Muscle layer of colon (tissue), 2 donors: ENCODE measurements at regions not wholly inside any gene's neighbourhood (a gene's known extent, or its start where the extent isn't known, plus 50 kb on each side); places are given as distances from the start of the nearest gene placed in this dataset.

Experiments used
- H3K27ac ChIP-seq: one replicate; pipeline ENCODE4 v1.7.0; 2013; ENCODE audit warnings: low read depth, mild to moderate bottlenecking, low read length, moderate library complexity
- H3K27me3 ChIP-seq, 2 donors: one replicate each; pipeline ENCODE4 v1.7.0; 2013; ENCODE audit warnings: low read length in 2 of 2, mild to moderate bottlenecking in 2 of 2; ENCODE audit not compliant: insufficient read depth in 2 of 2, control insufficient read depth in 1 of 2
- H3K36me3 ChIP-seq: one replicate; pipeline ENCODE4 v1.7.0; 2013; ENCODE audit warnings: mild to moderate bottlenecking, low read length; ENCODE audit not compliant: insufficient read depth
- H3K4me1 ChIP-seq: one replicate; pipeline ENCODE4 v1.7.0; 2013; ENCODE audit warnings: mild to moderate bottlenecking, low read length; ENCODE audit not compliant: insufficient read depth
- H3K4me3 ChIP-seq, 2 donors: one replicate each; pipeline ENCODE4 v1.7.0; 2013; ENCODE audit warnings: low read length in 2 of 2, low read depth in 1 of 2, mild to moderate bottlenecking in 1 of 2, moderate library complexity in 1 of 2
- H3K9ac ChIP-seq: one replicate; pipeline ENCODE4 v1.7.0; 2013; ENCODE audit warnings: low read length
- H3K9me3 ChIP-seq: one replicate; pipeline ENCODE4 v1.7.0; 2013; ENCODE audit warnings: mild to moderate bottlenecking, low read length
- donor health status: abdominal sarcoma.
- donor health status: Adenocarcinoma of cecum.

DNA sequence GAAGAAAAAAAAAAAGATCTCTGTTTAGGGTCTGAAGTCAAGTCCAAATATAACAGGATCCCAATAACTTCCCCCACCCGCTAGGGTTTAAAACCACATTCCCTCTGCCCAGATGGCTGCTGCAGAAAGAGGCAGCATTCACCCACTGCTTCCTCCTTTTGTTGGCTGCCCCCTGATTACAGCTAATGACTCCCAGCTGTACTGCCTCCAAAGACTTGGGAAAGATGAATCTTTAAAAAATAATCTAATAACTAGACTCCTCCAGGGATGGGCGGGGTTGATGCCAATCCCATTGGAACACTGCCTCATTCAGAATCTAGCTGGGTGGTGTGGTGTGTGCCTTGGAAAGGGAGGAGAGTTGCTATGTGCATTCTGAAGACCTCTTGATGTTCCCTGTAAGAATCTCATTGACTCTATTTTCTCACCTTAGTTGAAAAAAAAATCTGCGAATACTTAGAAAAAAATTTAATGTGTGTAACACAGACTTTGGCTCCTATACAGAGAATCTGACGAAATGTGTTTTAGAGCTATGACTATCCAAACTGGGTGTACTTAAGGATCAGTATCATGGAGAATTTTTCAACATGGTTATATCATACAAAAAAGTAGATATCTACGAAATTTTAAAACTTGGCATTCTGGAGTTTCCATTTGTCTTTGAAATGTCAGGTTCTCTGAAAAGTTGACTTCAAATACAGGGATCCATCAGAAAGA lies 174.0 kb downstream of the RNF144B start:
- H3K4me1 ChIP-seq = no peaks in the 10 kb centered on the region
- no peaks in the 10 kb centered on the region for H3K36me3 ChIP-seq
- H3K4me3 ChIP-seq = no peak overlapping the region
- no peak overlapping the region for H3K9ac ChIP-seq
- H3K9me3 ChIP-seq = no peaks in the 10 kb centered on the region
- H3K27me3 ChIP-seq = no peaks in the 10 kb centered on the region
- no peak overlapping the region for H3K27ac ChIP-seq

DNA sequence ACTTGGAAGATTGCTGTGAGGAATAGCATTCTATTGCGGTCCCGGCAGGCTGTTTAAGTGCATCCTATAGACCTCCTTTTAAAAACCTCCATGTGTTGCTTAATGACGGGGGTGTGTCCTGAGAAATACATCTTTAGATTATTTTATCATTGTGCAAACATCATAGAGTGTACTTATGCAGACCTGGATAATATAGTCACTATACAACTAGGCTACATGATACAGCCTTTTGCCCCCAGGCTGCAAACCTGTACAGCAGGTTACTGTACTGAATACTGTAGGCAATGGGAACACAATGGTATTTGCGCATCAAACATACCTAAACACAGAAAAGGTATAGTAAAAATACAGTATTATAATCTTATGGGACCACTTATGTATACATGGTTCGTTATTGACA lies 175.6 kb downstream of the RNF144B start:
- H3K27ac ChIP-seq = no peak overlapping the region
- no peaks in the 10 kb centered on the region for H3K4me1 ChIP-seq
- H3K9ac ChIP-seq = no peak overlapping the region
- H3K4me3 ChIP-seq = no peak overlapping the region
- H3K9me3 ChIP-seq = no peaks in the 10 kb centered on the region
- H3K36me3 ChIP-seq = no peaks in the 10 kb centered on the region
- H3K27me3 ChIP-seq = no peaks in the 10 kb centered on the region

DNA sequence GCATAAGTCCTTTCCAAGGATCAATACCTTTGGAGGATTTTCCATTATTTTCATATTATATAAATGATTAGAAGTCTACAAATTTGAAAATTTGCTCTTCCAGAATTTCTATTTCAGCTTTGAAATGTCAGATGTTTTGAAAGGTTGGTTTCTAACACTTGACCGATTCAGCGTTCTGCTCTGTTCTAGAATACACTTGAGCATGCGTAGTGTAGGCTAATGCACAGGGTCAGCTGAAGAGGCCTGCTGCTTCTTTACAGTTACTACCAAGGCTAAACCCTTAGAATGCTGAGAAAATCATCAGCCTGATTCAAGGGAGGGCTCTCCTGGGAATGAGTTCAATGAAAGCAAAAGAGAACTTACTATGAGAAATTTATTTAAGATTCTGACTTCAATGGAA lies 177.6 kb downstream of the RNF144B start:
- H3K9ac ChIP-seq = no peak overlapping the region
- no peaks in the 10 kb centered on the region for H3K9me3 ChIP-seq
- H3K4me3 ChIP-seq = no peak overlapping the region
- H3K36me3 ChIP-seq = no peaks in the 10 kb centered on the region
- H3K27me3 ChIP-seq = no peaks in the 10 kb centered on the region
- no peak overlapping the region for H3K27ac ChIP-seq
- no peaks in the 10 kb centered on the region for H3K4me1 ChIP-seq

DNA sequence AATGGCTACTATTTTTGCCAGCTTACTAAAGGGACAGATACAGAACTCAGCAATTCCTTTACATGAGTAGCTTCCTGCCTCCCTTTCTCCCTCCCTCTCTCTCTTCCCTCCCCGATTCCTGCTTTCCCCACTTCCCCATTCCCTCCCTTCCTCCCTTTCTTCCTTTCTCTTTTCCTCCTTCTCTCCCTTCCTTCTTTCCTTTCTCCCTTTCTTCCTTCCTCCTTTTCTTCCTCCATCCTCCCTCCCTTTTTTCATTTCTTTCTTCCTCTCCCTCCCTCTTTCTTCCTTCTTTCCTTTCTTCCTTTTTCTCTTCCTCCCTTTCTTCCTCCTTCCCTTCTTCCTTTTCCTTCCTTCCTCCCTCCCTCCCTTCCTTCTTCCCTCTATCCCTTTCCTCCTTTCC lies 178.1 kb downstream of the RNF144B start:
- H3K9ac ChIP-seq = no peak overlapping the region
- H3K9me3 ChIP-seq = no peaks in the 10 kb centered on the region
- no peaks in the 10 kb centered on the region for H3K27me3 ChIP-seq
- no peaks in the 10 kb centered on the region for H3K4me1 ChIP-seq
- H3K4me3 ChIP-seq = no peak overlapping the region
- H3K36me3 ChIP-seq = no peaks in the 10 kb centered on the region
- no peak overlapping the region for H3K27ac ChIP-seq

DNA sequence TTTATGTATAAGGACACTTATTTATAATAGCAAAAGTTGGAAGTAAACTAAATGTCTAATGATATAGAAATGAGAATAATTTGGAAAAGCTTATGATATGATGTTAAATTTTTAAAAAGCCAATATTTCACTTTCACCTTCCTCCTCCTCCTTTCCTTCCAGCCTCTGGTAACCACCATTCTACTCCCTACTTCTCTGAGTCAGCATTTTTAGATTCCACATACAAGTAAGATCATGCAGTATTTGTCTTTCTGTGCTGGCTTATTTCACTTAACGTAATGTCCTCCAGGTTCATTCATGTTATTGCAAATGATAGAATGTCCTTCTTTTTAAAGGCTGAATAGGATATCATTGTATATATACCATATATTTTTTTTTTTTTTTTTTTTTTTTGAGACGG lies 180.2 kb downstream of the RNF144B start:
- no peak overlapping the region for H3K9ac ChIP-seq
- H3K27ac ChIP-seq = no peak overlapping the region
- no peaks in the 10 kb centered on the region for H3K27me3 ChIP-seq
- no peak overlapping the region for H3K4me3 ChIP-seq
- H3K4me1 ChIP-seq = no peaks in the 10 kb centered on the region
- H3K9me3 ChIP-seq = no peaks in the 10 kb centered on the region
- H3K36me3 ChIP-seq = no peaks in the 10 kb centered on the region

DNA sequence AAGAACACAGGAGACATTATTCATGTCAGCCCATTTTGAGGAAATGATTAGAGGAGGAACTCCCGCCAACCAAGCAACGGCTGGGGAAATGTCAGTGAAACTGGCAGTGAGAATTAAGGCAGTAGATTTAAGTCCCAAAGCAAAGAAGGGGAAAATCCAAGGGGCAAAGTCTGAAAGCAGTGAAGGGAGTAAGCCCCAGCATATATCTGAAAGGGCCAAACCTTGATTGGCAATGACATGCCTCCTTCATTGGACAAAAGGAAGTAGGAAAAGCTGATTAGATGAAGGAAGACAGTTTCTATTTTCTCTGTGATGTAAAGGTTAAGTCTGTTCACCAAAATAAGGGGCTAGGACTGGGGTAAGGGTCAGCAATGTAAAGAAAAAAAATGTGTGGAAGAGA lies 190.3 kb downstream of the RNF144B start:
- H3K4me1 ChIP-seq = no peaks in the 10 kb centered on the region
- H3K4me3 ChIP-seq = no peak overlapping the region
- H3K27me3 ChIP-seq = no peaks in the 10 kb centered on the region
- no peaks in the 10 kb centered on the region for H3K9me3 ChIP-seq
- no peaks in the 10 kb centered on the region for H3K36me3 ChIP-seq
- no peak overlapping the region for H3K9ac ChIP-seq
- H3K27ac ChIP-seq = no peak overlapping the region

DNA sequence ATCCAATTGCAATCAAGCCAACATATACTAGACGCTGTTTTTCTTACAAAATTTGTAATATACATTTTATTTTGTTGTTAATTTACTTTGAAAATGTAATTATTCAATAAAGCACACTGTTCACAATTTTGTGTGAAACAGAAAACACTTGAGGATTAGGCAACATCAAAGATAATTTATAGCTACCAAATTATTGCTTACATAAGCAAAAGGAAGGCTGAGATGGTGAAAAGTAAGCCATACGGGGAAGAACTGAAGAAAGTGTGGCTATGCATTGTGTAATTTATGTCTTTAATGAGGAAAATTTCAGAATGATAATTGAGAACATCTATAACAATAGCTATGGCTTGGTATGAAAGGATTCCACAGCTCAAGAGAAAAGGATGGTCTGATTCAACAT lies 192.0 kb downstream of the RNF144B start:
- Histone ChIP-seq H3K4me1 (no peaks in the 10 kb centered on the region), H3K27me3 (no peaks in the 10 kb centered on the region), H3K36me3 (no peaks in the 10 kb centered on the region), H3K9me3 (no peaks in the 10 kb centered on the region), H3K4me3 (no peak overlapping the region), H3K27ac (no peak overlapping the region), H3K9ac (no peak overlapping the region)

DNA sequence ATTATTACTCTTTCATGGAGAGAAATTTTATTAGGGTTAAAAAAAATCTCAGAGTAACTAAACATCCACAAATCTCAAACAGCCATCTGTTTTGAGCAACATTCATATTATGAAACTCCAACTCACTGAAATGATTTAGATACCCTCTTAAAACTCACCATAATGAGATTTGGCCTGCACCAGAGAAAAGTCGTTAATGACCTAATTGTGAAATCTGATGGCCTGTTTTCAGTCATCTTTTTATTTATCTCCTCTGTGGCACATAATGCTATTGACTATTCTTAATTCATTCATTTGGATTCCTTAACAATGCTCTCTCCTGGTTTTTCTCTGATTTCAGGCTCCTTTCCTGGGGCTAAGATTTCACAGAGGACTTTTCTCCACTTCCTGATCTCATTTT lies 192.7 kb downstream of the RNF144B start:
- Histone ChIP-seq H3K9me3 (no peaks in the 10 kb centered on the region), H3K4me1 (no peaks in the 10 kb centered on the region), H3K36me3 (no peaks in the 10 kb centered on the region), H3K4me3 (no peak overlapping the region), H3K27ac (no peak overlapping the region), H3K27me3 (no peaks in the 10 kb centered on the region), H3K9ac (no peak overlapping the region)

DNA sequence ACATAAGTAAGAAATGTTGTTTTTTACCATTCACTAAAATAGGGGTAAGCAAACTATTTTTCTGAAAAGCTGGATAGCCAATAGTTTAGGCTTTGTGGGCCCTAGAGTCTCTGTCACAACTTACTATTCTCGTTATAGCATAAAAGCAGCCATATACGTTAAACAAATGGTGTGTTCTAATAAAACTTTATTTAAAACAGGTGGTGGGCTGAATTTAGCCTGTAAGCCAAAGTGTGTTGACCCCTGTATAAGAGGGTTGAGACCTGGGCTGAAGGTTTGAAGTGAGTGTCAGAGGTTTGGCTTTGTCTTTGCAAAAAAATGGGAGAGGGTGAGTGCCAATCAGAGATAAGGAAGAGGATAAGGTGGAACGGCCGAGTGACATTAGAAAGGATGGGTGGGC lies 197.2 kb downstream of the RNF144B start:
- no peak overlapping the region for H3K4me3 ChIP-seq
- no peak overlapping the region for H3K27ac ChIP-seq
- H3K36me3 ChIP-seq = no peaks in the 10 kb centered on the region
- H3K9ac ChIP-seq = no peak overlapping the region
- H3K27me3 ChIP-seq = no peaks in the 10 kb centered on the region
- H3K9me3 ChIP-seq = no peaks in the 10 kb centered on the region
- H3K4me1 ChIP-seq = no peaks in the 10 kb centered on the region

DNA sequence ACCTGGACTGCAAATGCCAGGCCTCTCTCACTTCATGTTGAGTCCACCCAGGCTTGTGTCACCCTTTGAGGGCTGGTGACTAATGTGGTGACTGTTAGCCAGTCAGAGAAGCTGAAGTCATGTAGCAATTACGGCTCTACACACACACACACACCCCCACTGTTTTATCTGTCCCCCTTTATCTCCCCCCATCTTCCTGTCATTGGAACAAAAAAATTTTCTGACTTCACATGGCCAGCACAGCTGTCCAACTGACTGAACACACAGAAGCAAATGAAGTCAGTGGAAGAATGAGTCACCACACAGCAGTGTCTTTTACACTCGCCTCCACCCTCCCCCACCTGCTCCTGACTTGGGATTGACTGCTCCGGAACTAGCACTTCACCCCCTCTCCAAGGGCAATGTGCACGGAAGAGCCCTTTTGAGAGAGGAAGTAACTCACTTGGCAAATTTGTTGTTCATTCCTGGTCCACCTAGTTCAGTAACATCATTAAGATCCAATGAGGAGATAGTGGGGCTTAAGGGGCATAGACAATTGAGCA lies 198.0 kb downstream of the RNF144B start:
- H3K27me3 ChIP-seq = no peaks in the 10 kb centered on the region
- H3K4me1 ChIP-seq = no peaks in the 10 kb centered on the region
- no peak overlapping the region for H3K9ac ChIP-seq
- no peak overlapping the region for H3K4me3 ChIP-seq
- no peaks in the 10 kb centered on the region for H3K9me3 ChIP-seq
- H3K27ac ChIP-seq = no peak overlapping the region
- no peaks in the 10 kb centered on the region for H3K36me3 ChIP-seq

DNA sequence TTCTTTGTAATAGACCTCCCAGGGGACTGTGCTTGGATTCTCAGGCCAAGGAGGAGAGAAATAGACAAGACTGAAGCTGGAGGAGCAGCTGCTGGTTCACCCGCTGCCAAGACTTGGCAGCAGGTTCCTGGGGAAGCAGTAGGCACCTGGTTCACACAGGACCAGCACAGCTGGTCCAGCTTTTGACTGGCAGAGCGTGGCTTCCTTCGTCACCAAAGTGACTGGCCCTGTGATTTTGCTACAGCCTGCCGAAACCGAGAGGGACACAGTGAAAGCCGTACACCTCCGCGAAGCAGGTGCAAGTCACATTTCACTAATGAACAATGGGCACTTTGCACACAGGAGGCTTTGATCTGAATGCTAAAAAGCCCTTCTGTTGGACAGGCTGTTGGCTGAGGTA lies 199.0 kb downstream of the RNF144B start:
- Histone ChIP-seq H3K27ac (no peak overlapping the region), H3K27me3 (no peaks in the 10 kb centered on the region), H3K9ac (no peak overlapping the region), H3K9me3 (no peaks in the 10 kb centered on the region), H3K4me1 (no peaks in the 10 kb centered on the region), H3K36me3 (no peaks in the 10 kb centered on the region), H3K4me3 (no peak overlapping the region)

DNA sequence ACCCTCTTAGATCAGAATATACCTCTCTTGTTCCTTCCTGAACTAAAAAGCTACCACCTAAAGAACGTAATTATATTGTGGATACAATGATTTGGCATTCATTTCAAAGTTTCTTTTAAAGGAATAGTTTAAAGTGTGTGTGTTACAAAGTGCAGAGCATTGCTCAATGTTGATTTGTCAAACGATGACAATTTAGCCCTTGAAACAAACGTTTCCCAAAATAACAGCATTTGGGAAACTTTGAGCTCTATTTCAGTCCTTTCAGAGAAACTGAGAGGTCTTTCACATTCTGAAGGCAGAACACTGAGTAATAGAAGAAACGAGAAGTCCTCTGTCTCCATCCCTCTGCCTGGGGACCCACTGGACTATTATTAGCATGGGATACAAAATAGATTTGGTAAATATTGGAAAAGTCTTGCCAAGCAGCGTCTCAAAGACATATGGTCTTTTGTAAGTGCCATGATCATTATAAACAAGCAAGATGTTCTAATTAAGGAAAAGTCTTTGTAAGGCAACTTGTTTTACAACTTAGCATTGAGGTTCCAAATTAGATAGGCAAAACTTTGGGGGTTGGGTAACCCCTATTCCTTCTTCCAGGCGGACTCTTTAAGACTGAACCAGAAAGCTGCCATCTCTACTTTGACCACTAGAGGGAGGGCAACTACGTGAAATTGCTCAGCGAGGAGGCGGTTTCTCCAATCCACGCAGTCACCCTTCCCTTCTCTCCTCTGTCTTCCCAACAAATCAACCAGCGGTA lies 208.8 kb downstream of the RNF144B start:
- H3K4me1 ChIP-seq = no peaks in the 10 kb centered on the region
- H3K36me3 ChIP-seq = no peaks in the 10 kb centered on the region
- no peak overlapping the region for H3K4me3 ChIP-seq
- no peak overlapping the region for H3K9ac ChIP-seq
- H3K9me3 ChIP-seq = no peaks in the 10 kb centered on the region
- H3K27ac ChIP-seq = no peak overlapping the region
- H3K27me3 ChIP-seq = no peaks in the 10 kb centered on the region
